ENCODE measurements at regions not wholly inside any gene's neighbourhood (a gene's known extent, or its start where the extent isn't known, plus 50 kb on each side); places are given as distances from the start of the nearest gene placed in this dataset.
"Not testable (repeated sequence)": the region's sequence is repeated elsewhere in the genome, so short reads cannot be mapped to it uniquely, and the experiment has no call there.

- H3K27ac Mint-ChIP-seq; H3K4me1 Mint-ChIP-seq; H3K36me3 Mint-ChIP-seq (ENCODE audit: low read depth); intact Hi-C loops (cut with micrococcal nuclease); H3K27me3 Mint-ChIP-seq; H3K9me3 Mint-ChIP-seq; H3K4me3 Mint-ChIP-seq; DNase-seq: not testable (repeated sequence)
Measured at GRCh38 chr16:29264080-29264837, 142.3 kb downstream of the NPIPB11 start.

- H3K27me3 Mint-ChIP-seq; H3K4me3 Mint-ChIP-seq; H3K9me3 Mint-ChIP-seq; H3K36me3 Mint-ChIP-seq (ENCODE audit: low read depth); H3K4me1 Mint-ChIP-seq; H3K27ac Mint-ChIP-seq; intact Hi-C loops (cut with micrococcal nuclease); DNase-seq: not testable (repeated sequence)
Measured at GRCh38 chr16:29262725-29263124, 143.8 kb downstream of the NPIPB11 start.

DNA sequence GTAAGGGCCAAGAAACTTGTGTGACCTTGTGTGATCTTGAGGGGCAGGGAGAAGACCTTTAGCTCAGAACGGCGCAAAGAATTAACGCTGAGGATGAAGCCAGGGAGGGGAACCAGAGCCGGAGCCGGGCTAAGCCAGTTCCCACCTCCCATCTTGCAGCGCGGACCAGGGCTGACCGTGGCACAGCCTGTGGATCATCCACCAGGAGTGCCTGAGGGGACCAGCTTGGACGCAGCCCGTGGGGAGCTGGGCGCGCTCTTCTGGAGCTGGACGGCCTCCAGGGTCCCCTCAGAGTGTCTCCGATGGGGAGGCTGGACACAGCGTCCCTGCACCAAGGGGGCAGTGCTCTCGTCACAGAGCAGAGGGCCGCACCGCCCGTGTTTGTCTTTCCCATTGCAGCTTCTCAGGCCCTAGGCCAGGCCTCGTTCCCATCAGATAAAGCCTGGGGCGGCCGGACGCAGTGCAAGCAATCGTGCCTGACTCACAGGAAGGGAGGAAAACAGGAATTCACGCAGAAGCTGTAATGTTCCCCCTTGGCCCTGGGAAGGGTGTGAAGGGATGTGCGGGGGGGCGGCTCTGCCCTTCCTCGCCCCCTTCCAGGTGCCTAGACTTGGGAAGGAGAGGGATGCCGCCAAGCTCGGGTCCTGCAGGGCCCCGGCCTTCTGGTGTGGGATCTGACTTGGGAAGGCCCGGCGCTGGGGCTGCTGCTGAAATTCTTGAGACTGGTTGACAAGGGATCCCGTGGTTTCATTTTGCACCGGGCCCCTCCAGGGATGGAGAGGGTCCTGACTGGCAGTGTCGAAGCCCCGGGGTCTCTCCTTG, 144.9 kb downstream of the NPIPB11 start:
- DNase-seq; H3K27me3 Mint-ChIP-seq; H3K36me3 Mint-ChIP-seq (ENCODE audit: low read depth); H3K27ac Mint-ChIP-seq; H3K4me1 Mint-ChIP-seq; intact Hi-C loops (cut with micrococcal nuclease); H3K4me3 Mint-ChIP-seq; H3K9me3 Mint-ChIP-seq: not testable (repeated sequence)

GRCh38 chr16:29260683-29261426, 145.7 kb downstream of the NPIPB11 start:
- H3K27me3 Mint-ChIP-seq; H3K27ac Mint-ChIP-seq; H3K9me3 Mint-ChIP-seq; DNase-seq; intact Hi-C loops (cut with micrococcal nuclease); H3K4me1 Mint-ChIP-seq; H3K4me3 Mint-ChIP-seq; H3K36me3 Mint-ChIP-seq (ENCODE audit: low read depth): not testable (repeated sequence)

- H3K4me1 Mint-ChIP-seq; H3K27me3 Mint-ChIP-seq; H3K27ac Mint-ChIP-seq; H3K4me3 Mint-ChIP-seq; H3K36me3 Mint-ChIP-seq (ENCODE audit: low read depth); DNase-seq; H3K9me3 Mint-ChIP-seq; intact Hi-C loops (cut with micrococcal nuclease): not testable (repeated sequence)
Measured at GRCh38 chr16:29259635-29260457, 146.7 kb downstream of the NPIPB11 start.

GRCh38 chr16:29258946-29259634, 147.4 kb downstream of the NPIPB11 start:
- H3K36me3 Mint-ChIP-seq (ENCODE audit: low read depth); H3K4me3 Mint-ChIP-seq; H3K4me1 Mint-ChIP-seq; H3K9me3 Mint-ChIP-seq; intact Hi-C loops (cut with micrococcal nuclease); DNase-seq; H3K27ac Mint-ChIP-seq; H3K27me3 Mint-ChIP-seq: not testable (repeated sequence)

GRCh38 chr16:29257419-29258336, 148.8 kb downstream of the NPIPB11 start:
- H3K4me1 Mint-ChIP-seq; H3K9me3 Mint-ChIP-seq; H3K27me3 Mint-ChIP-seq; H3K4me3 Mint-ChIP-seq; intact Hi-C loops (cut with micrococcal nuclease); DNase-seq; H3K27ac Mint-ChIP-seq; H3K36me3 Mint-ChIP-seq (ENCODE audit: low read depth): not testable (repeated sequence)

- Mint-ChIP-seq H3K27me3 (no peaks in the 10 kb centered on the region), H3K36me3 (ENCODE audit: low read depth) (no peaks in the 10 kb centered on the region), H3K9me3 (no peaks in the 10 kb centered on the region), H3K27ac (no peak overlapping the region), H3K4me1 (no peaks in the 10 kb centered on the region), H3K4me3 (no peak overlapping the region)
- intact Hi-C loops (cut with micrococcal nuclease) = no loop called here
- DNase-seq = no peak
Measured at GRCh38 chr16:29256501-29256981, 150.0 kb downstream of the NPIPB11 start.

DNA sequence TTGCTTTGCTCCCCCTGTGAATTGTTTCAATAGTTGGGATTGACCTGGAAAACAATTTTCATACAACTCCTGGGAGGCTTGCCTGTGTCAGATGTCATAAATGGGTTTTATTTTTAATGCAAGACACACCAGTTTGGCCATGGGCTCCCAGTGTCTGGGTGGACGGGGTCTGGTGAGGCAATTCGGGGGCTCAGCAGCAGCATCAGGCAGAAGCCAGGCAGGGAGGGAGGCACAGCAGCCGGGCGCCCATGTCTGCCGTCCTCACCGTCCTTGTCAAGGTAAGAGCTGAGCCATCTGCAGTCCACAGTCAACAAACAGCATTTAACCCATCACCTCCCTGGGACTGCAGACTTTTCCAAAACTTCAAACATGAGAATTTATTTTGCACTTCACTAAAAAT, 150.6 kb downstream of the NPIPB11 start:
- H3K36me3 Mint-ChIP-seq (ENCODE audit: low read depth); H3K9me3 Mint-ChIP-seq; H3K4me1 Mint-ChIP-seq; H3K27ac Mint-ChIP-seq; intact Hi-C loops (cut with micrococcal nuclease); H3K27me3 Mint-ChIP-seq; H3K4me3 Mint-ChIP-seq; DNase-seq: not testable (repeated sequence)

DNA sequence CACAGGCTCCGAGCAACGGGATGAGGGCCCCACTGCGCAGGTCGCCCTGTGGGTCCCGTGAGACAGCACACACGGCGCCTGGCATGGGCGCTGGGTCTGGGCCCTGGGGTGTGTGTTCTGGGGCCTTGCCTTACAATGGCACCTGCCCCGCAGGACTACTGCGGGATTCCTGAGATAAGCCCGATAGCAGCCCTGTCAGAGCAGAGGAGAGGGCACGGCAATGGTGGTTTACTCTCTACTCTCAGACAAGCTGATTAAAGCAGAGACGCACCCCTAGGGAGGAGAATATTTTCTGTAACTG, 151.1 kb downstream of the NPIPB11 start:
- H3K36me3 Mint-ChIP-seq (ENCODE audit: low read depth); DNase-seq; H3K9me3 Mint-ChIP-seq: not testable (repeated sequence)

DNA sequence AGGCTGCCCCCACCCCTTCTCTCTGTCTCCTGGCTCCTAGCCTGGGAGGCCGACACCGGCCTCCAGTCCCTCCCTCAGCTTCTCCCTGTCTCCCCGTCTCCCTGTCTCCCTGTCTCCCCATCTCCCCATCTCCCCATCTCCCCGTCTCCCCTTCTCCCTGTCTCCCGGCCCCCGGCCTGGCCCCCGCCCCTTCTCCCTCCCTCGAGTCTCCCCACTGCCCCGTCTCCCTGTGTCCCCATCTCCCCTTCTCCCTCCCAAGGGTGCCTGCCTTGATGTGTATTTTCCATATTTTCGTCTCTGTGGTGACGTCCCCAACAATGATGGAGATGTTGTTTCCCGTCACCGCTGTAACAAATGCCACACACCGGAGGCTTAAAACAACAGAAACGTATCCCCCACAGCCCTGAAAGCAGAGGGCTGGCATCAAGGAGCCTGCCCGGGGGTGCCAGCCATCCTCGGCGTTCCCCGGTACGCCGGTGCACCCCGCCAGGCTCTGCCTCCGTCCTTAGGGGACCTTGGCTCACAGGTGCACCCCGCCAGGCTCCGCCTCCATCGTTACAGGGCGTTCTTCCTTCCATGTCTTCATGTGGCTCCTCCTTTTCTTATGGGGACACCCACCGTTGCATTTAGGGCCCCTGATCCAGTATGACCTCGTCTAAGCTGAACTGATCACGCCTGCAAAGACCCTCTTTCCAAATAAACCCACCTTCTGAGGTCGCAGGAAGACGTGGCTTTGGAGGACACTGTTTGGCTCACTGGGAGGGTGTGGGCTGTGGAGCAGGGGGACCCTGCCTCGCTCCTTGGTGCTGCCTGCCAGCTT, 151.6 kb downstream of the NPIPB11 start:
- intact Hi-C loops (cut with micrococcal nuclease) = no loop called here
- Mint-ChIP-seq H3K27ac (no peak overlapping the region), H3K9me3 (no peaks in the 10 kb centered on the region), H3K27me3 (no peaks in the 10 kb centered on the region), H3K4me1 (no peaks in the 10 kb centered on the region), H3K36me3 (ENCODE audit: low read depth) (no peaks in the 10 kb centered on the region), H3K4me3 (no peak overlapping the region)
- no peak for DNase-seq

More for the DNA sequence above, 151.1 kb downstream of the NPIPB11 start:
- intact Hi-C loops (cut with micrococcal nuclease); H3K4me3 Mint-ChIP-seq; H3K27ac Mint-ChIP-seq; H3K4me1 Mint-ChIP-seq; H3K27me3 Mint-ChIP-seq: not testable (repeated sequence)

All from activated CD4-positive, alpha-beta T cell treated with anti-CD3 and anti-CD28 coated beads, Interleukin-2, amount 10 ng/mL, durations not matched to agents 24 days and 14 days (primary cell).